SK-N-SH (cell line): ENCODE measurements at regions not wholly inside any gene's neighbourhood (a gene's known extent, or its start where the extent isn't known, plus 50 kb on each side); places are given as distances from the start of the nearest gene placed in this dataset.

ENCODE experiments used
- IRF3 ChIP-seq: fragments of 150-350 bp; IDR thresholded peaks from 2 replicates; pipeline ENCODE4 v1.6.1; 2016; ENCODE audit warnings: mild to moderate bottlenecking, low read depth, low read length
- NRF1 ChIP-seq: IDR thresholded peaks from 2 replicates; pipeline ENCODE4 v1.6.1; 2012; ENCODE audit warnings: low read depth, mild to moderate bottlenecking, low read length
- POLR2AphosphoS5 ChIP-seq: IDR thresholded peaks from 2 replicates; pipeline ENCODE4 v1.6.1; 2012; ENCODE audit warnings: low read depth, low read length
- TF ChIP-seq, protein P1 (sequence below): fragments of 200-600 bp; sonication (generic); IDR thresholded peaks from 2 replicates; pipeline ENCODE4 v1.6.1; 2017; ENCODE audit warnings: antibody characterized with exemption, mild to moderate bottlenecking, moderate library complexity

GRCh38 chr6:40845553-40845952, 193.5 kb downstream of the UNC5CL start:
- TF ChIP-seq POLR2AphosphoS5 (no peak), NRF1 (no peak), IRF3 (no peak)
- TF ChIP-seq, protein P1, sequence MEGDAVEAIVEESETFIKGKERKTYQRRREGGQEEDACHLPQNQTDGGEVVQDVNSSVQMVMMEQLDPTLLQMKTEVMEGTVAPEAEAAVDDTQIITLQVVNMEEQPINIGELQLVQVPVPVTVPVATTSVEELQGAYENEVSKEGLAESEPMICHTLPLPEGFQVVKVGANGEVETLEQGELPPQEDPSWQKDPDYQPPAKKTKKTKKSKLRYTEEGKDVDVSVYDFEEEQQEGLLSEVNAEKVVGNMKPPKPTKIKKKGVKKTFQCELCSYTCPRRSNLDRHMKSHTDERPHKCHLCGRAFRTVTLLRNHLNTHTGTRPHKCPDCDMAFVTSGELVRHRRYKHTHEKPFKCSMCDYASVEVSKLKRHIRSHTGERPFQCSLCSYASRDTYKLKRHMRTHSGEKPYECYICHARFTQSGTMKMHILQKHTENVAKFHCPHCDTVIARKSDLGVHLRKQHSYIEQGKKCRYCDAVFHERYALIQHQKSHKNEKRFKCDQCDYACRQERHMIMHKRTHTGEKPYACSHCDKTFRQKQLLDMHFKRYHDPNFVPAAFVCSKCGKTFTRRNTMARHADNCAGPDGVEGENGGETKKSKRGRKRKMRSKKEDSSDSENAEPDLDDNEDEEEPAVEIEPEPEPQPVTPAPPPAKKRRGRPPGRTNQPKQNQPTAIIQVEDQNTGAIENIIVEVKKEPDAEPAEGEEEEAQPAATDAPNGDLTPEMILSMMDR, result peak; percentile 62
